ENCODE measurements at regions not wholly inside any gene's neighbourhood (a gene's known extent, or its start where the extent isn't known, plus 50 kb on each side); places are given as distances from the start of the nearest gene placed in this dataset.
"Not testable (repeated sequence)": the region's sequence is repeated elsewhere in the genome, so short reads cannot be mapped to it uniquely, and the experiment has no call there.

GRCh38 chr5:159519365-159519764 is 189.1 kb upstream of the IL12B start:
- Histone ChIP-seq H3K4me3 (ENCODE audit: low read length) (no peak overlapping the region), H4K20me1 (ENCODE audit: insufficient read depth, low read length) (no peaks in the 10 kb centered on the region), H3F3A (ENCODE audit: insufficient read depth, low read length) (0 out of 2 replicates have a peak, but pooled peaks cover 4% of the 10 kb centered on the region), H3K79me2 (ENCODE audit: low read length) (no peaks in the 10 kb centered on the region), H3K27ac (ENCODE audit: low read length) (no peak overlapping the region), H3K4me1 (ENCODE audit: low read length) (peaks cover 16% of the 10 kb centered on the region), H3K9me2 (replicated peaks; ENCODE audit: insufficient read depth, low read length) (no peaks in the 10 kb centered on the region), H3K4me2 (ENCODE audit: low read depth, low read length) (no peak overlapping the region), H2AFZ (ENCODE audit: low read length) (no peak overlapping the region), H3K9ac (ENCODE audit: low read length) (no peak overlapping the region), H3K27me3 (replicated peaks; ENCODE audit: insufficient read depth, low read length) (no peaks in the 10 kb centered on the region), H3K36me3 (replicated peaks; ENCODE audit: insufficient read depth, low read length) (no peaks in the 10 kb centered on the region), H3K9me3 (replicated peaks; ENCODE audit: insufficient read depth, low read length) (no peaks in the 10 kb centered on the region)
- TF ChIP-seq EZH2 (optimal IDR thresholded peaks at IDR 0.05; ENCODE audit: low read depth, low read length) (no peak), EZH2phosphoT487 (IDR thresholded peaks at IDR 0.05; ENCODE audit: low read length) (no peak), CTCF (IDR thresholded peaks at IDR 0.05; ENCODE audit: low read length) (no peak)
- no peak for DNase-seq

GRCh38 chr5:159522841-159523240 is 192.6 kb upstream of the IL12B start:
- DNase-seq = no peak
- Histone ChIP-seq H3K27ac (ENCODE audit: low read length) (no peak overlapping the region), H3K9ac (ENCODE audit: low read length) (no peak overlapping the region), H3K4me1 (ENCODE audit: low read length) (peaks cover 12% of the 10 kb centered on the region), H2AFZ (ENCODE audit: low read length) (no peak overlapping the region), H4K20me1 (ENCODE audit: insufficient read depth, low read length) (no peaks in the 10 kb centered on the region), H3K4me3 (ENCODE audit: low read length) (no peak overlapping the region), H3K4me2 (ENCODE audit: low read depth, low read length) (no peak overlapping the region), H3K9me3 (replicated peaks; ENCODE audit: insufficient read depth, low read length) (no peaks in the 10 kb centered on the region), H3K9me2 (replicated peaks; ENCODE audit: insufficient read depth, low read length) (no peaks in the 10 kb centered on the region), H3K79me2 (ENCODE audit: low read length) (no peaks in the 10 kb centered on the region), H3K36me3 (replicated peaks; ENCODE audit: insufficient read depth, low read length) (no peaks in the 10 kb centered on the region), H3K27me3 (replicated peaks; ENCODE audit: insufficient read depth, low read length) (no peaks in the 10 kb centered on the region), H3F3A (ENCODE audit: insufficient read depth, low read length) (0 out of 2 replicates have a peak, but pooled peaks cover 4% of the 10 kb centered on the region)
- TF ChIP-seq CTCF (IDR thresholded peaks at IDR 0.05; ENCODE audit: low read length) (no peak), EZH2 (optimal IDR thresholded peaks at IDR 0.05; ENCODE audit: low read depth, low read length) (no peak), EZH2phosphoT487 (IDR thresholded peaks at IDR 0.05; ENCODE audit: low read length) (no peak)

GRCh38 chr5:159524279-159524678 is 194.0 kb upstream of the IL12B start:
- not testable (repeated sequence) for H3F3A ChIP-seq (ENCODE audit: insufficient read depth, low read length); H3K9me2 ChIP-seq (replicated peaks; ENCODE audit: insufficient read depth, low read length); H3K36me3 ChIP-seq (replicated peaks; ENCODE audit: insufficient read depth, low read length); H3K27me3 ChIP-seq (replicated peaks; ENCODE audit: insufficient read depth, low read length); DNase-seq; H4K20me1 ChIP-seq (ENCODE audit: insufficient read depth, low read length); H3K4me2 ChIP-seq (ENCODE audit: low read depth, low read length); H3K79me2 ChIP-seq (ENCODE audit: low read length); H3K9ac ChIP-seq (ENCODE audit: low read length); H3K27ac ChIP-seq (ENCODE audit: low read length); H3K4me3 ChIP-seq (ENCODE audit: low read length); H3K9me3 ChIP-seq (replicated peaks; ENCODE audit: insufficient read depth, low read length); H2AFZ ChIP-seq (ENCODE audit: low read length)
- peaks cover 12% of the 10 kb centered on the region for H3K4me1 ChIP-seq (ENCODE audit: low read length)

DNA sequence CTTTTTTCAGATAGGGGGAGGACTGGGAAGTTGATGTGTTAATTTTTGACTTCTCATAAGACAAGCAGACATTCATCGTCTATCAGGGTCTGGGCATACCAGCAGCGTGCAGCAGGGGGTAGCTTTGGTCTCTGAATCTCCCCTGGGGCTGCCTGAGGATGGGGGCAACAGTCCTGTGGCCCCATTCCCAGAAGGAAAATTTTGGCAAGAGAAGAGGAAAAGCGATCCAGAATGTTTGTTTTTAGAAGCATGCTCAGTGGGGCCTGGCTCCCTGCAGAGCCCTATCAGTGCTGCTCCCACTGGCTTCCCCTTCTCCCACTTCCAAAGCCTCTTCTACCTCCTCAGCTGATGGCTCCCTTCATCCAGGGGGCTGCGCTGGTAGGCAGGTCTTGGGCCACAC is 194.8 kb upstream of the IL12B start:
- Histone ChIP-seq H3K9me3 (replicated peaks; ENCODE audit: insufficient read depth, low read length) (no peaks in the 10 kb centered on the region), H3K9ac (ENCODE audit: low read length) (no peak overlapping the region), H4K20me1 (ENCODE audit: insufficient read depth, low read length) (no peaks in the 10 kb centered on the region), H3K4me2 (ENCODE audit: low read depth, low read length) (no peak overlapping the region), H3F3A (ENCODE audit: insufficient read depth, low read length) (0 out of 2 replicates have a peak, but pooled peaks cover 4% of the 10 kb centered on the region), H3K27me3 (replicated peaks; ENCODE audit: insufficient read depth, low read length) (no peaks in the 10 kb centered on the region), H3K79me2 (ENCODE audit: low read length) (no peaks in the 10 kb centered on the region), H3K27ac (ENCODE audit: low read length) (no peak overlapping the region), H3K4me1 (ENCODE audit: low read length) (peaks cover 12% of the 10 kb centered on the region), H2AFZ (ENCODE audit: low read length) (no peak overlapping the region), H3K36me3 (replicated peaks; ENCODE audit: insufficient read depth, low read length) (no peaks in the 10 kb centered on the region), H3K4me3 (ENCODE audit: low read length) (no peak overlapping the region), H3K9me2 (replicated peaks; ENCODE audit: insufficient read depth, low read length) (no peaks in the 10 kb centered on the region)
- TF ChIP-seq EZH2phosphoT487 (IDR thresholded peaks at IDR 0.05; ENCODE audit: low read length) (no peak), CTCF (IDR thresholded peaks at IDR 0.05; ENCODE audit: low read length) (no peak), EZH2 (optimal IDR thresholded peaks at IDR 0.05; ENCODE audit: low read depth, low read length) (no peak)
- no peak for DNase-seq
